ENCODE measurements at regions not wholly inside any gene's neighbourhood (a gene's known extent, or its start where the extent isn't known, plus 50 kb on each side); places are given as distances from the start of the nearest gene placed in this dataset.

DNA sequence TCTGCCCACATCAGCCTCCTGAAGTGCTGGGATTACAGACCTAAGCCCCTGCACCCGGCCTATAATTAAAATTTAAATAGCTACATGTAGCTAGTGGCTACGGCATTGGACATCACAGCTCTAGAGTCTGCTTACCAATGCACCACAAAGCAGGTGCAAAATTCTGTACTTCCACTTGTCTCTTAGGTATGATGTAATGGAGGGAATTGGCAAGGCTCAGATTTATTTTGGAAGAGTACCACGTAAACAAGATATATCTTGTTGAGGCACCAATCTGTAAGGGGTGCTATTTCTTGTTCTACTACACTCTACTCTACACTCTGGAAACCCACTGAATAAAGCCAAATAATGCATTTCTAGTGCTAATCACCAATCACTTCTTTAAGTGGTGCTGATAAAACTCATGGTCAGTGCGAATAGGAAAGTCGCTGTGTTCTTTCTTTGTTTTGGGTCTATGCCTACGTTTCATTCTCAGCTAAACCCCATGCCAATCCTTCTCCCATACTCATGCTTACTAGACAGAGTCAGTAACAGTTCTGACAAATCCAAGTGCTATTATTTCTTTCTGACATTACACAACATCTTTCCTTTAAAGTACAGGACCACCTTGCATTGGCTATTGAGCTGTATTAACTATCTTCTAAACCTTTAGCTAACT, 92.3 kb downstream of the GC start:
- TF ChIP-seq TAF1 (IDR thresholded peaks at IDR 0.05; ENCODE audit: low read depth) = no peak
- no peak for TF ChIP-seq TEAD4 (IDR thresholded peaks at IDR 0.05)
- TF ChIP-seq NFIC (IDR thresholded peaks at IDR 0.05) = no peak
- no peak for TF ChIP-seq YY1 (IDR thresholded peaks at IDR 0.05; ENCODE audit: low read depth)
- TF ChIP-seq REST (IDR thresholded peaks at IDR 0.05; ENCODE audit: low read depth) = no peak

GRCh38 chr4:71689822-71690221, 94.1 kb downstream of the GC start:
- TF ChIP-seq EP300 (IDR thresholded peaks at IDR 0.05; ENCODE audit: borderline replicate concordance) (no peak), CEBPB (IDR thresholded peaks at IDR 0.05) (no peak), CREB1 (IDR thresholded peaks at IDR 0.05; ENCODE audit: low read depth) (no peak), ZBTB7A (IDR thresholded peaks at IDR 0.05; ENCODE audit: low read depth) (no peak), TAF1 (IDR thresholded peaks at IDR 0.05; ENCODE audit: low read depth) (no peak)

DNA sequence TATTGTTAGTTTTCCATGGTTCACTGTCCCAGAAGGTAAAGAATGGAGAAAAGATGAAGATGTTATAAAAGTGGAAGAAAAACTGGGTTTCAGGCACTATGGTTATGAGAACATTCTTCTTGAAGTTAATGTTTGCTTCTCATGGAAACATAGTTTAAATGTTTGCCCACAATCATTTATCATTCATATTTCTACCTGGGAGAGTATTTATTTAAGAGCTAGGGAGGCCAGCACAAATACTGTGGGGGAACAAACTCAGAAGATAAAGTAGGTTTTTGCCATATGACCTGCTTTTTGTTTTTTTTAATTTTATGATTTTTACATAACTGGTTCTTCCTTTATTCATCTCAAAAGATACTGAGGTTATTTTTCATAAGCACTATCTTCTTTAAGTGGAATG, 96.8 kb downstream of the GC start:
- TF ChIP-seq CEBPB (IDR thresholded peaks at IDR 0.05) = no peak
- no peak for TF ChIP-seq REST (IDR thresholded peaks at IDR 0.05; ENCODE audit: low read depth)
- TF ChIP-seq CREB1 (IDR thresholded peaks at IDR 0.05; ENCODE audit: low read depth) = no peak
- no peak for TF ChIP-seq EP300 (IDR thresholded peaks at IDR 0.05; ENCODE audit: borderline replicate concordance)
- no peak for TF ChIP-seq NFIC (IDR thresholded peaks at IDR 0.05)
- TF ChIP-seq TAF1 (IDR thresholded peaks at IDR 0.05; ENCODE audit: low read depth) = no peak
- TF ChIP-seq TEAD4 (IDR thresholded peaks at IDR 0.05) = no peak

GRCh38 chr4:71685975-71686374, 97.9 kb downstream of the GC start:
- no peak for TF ChIP-seq CREB1 (IDR thresholded peaks at IDR 0.05; ENCODE audit: low read depth)
- TF ChIP-seq FOXM1 (IDR thresholded peaks at IDR 0.05; ENCODE audit: borderline replicate concordance, low read depth) = no peak
- no peak for TF ChIP-seq TCF12 (IDR thresholded peaks at IDR 0.05; ENCODE audit: low read depth)
- no peak for TF ChIP-seq CEBPB (IDR thresholded peaks at IDR 0.05)
- TF ChIP-seq TAF1 (IDR thresholded peaks at IDR 0.05; ENCODE audit: low read depth) = no peak
- TF ChIP-seq RAD21 (IDR thresholded peaks at IDR 0.05; ENCODE audit: low read depth) = no peak
- TF ChIP-seq ZBTB7A (IDR thresholded peaks at IDR 0.05; ENCODE audit: low read depth) = no peak
- no peak for TF ChIP-seq EP300 (IDR thresholded peaks at IDR 0.05; ENCODE audit: borderline replicate concordance)
- no peak for TF ChIP-seq TEAD4 (IDR thresholded peaks at IDR 0.05)
- no peak for TF ChIP-seq REST (IDR thresholded peaks at IDR 0.05; ENCODE audit: low read depth)
- TF ChIP-seq, protein P1, sequence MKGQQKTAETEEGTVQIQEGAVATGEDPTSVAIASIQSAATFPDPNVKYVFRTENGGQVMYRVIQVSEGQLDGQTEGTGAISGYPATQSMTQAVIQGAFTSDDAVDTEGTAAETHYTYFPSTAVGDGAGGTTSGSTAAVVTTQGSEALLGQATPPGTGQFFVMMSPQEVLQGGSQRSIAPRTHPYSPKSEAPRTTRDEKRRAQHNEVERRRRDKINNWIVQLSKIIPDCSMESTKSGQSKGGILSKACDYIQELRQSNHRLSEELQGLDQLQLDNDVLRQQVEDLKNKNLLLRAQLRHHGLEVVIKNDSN (IDR thresholded peaks at IDR 0.05) = no peak
- TF ChIP-seq YY1 (IDR thresholded peaks at IDR 0.05; ENCODE audit: low read depth) = no peak
- TF ChIP-seq EGR1 (IDR thresholded peaks at IDR 0.05) = no peak
- TF ChIP-seq NFIC (IDR thresholded peaks at IDR 0.05) = no peak
- TF ChIP-seq, protein P2, sequence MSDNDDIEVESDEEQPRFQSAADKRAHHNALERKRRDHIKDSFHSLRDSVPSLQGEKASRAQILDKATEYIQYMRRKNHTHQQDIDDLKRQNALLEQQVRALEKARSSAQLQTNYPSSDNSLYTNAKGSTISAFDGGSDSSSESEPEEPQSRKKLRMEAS (IDR thresholded peaks at IDR 0.05) = no peak

DNA sequence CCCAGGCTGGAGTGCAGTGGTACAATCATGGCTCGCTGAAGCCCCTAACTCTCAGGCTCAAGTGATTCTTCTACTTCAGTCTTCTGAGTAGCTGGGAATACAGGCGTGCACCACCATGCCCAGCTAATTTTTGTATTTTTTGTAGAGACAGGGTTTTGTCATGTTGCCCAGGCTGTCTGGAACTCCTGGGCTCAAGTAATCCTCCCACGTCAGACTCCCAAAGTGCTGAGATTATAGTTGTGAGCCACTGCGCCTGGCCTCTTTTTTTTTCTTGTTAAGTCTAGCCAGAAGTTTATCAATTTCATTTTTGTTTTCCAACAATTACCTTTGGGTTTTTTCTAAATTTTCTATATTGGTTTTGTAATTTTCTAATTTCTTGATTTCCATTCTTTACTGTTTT, 100.6 kb downstream of the GC start:
- TF ChIP-seq, protein P1 (IDR thresholded peaks at IDR 0.05) = no peak
- TF ChIP-seq CEBPB (IDR thresholded peaks at IDR 0.05) (no peak), TEAD4 (IDR thresholded peaks at IDR 0.05) (no peak), TAF1 (IDR thresholded peaks at IDR 0.05; ENCODE audit: low read depth) (no peak), EP300 (IDR thresholded peaks at IDR 0.05; ENCODE audit: borderline replicate concordance) (no peak), CREB1 (IDR thresholded peaks at IDR 0.05; ENCODE audit: low read depth) (no peak), RAD21 (IDR thresholded peaks at IDR 0.05; ENCODE audit: low read depth) (no peak)
- TF ChIP-seq, protein P2 (IDR thresholded peaks at IDR 0.05) = no peak
